NCI-H2107 treated with DMSO at 0.1 percent for 48 hours (cell line): ENCODE measurements at regions not wholly inside any gene's neighbourhood (a gene's known extent, or its start where the extent isn't known, plus 50 kb on each side); places are given as distances from the start of the nearest gene placed in this dataset.
A peak's percentile ranks its signal among the peaks of the same experiment; 100 is the strongest.
"Not testable (repeated sequence)": the region's sequence is repeated elsewhere in the genome, so short reads cannot be mapped to it uniquely, and the experiment has no call there.

Source experiments
- DNase-seq: peaks from one replicate; lab custom pipeline; 2025; ENCODE audit not compliant: unreplicated experiment; lab: John Stamatoyannopoulos, UW

DNA sequence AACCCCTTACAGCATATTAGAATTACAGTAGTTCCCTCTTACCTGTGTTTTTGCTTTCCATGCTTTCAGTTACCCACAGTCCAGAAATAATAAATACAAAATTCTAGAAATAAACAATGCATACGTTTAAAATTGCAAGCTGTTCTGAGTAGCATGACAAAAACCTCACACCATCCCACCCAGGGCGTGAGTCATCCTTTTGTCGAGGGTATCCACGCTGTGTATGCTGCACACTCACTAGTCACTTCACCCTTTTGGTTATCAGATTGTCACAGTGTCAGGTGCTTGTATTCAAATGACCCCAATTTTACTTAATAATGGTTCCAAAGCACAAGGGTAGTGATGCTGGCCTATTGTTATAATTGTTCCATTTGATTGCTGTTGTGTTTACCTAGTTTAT lies 72.5 kb upstream of the P3H2 start:
- DNase-seq = no peak

- DNase-seq = no peak
Measured at GRCh38 chr3:190192739-190193138, 72.0 kb upstream of the P3H2 start.

- DNase-seq = no peak
Measured at GRCh38 chr3:190192087-190192486, 71.4 kb upstream of the P3H2 start.

DNA sequence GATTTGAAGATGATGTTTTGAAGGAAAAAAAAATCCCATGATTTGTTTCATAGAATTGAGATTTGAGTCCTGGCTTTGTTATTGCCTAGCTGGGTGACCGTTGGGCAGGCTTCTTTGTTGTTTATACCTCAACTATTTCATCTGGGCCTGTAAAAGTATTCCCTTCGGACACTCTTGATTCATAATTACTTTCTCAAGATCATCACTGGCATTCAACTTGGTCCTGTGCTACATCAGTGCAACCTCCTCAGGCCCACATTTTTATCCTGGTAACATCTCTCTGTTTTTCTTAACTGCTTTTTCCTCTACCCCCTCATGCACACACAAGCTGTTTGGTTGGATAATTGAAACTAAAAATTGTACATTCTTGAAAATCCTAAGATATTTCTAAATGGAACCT lies 67.5 kb upstream of the P3H2 start:
- DNase-seq = no peak

DNA sequence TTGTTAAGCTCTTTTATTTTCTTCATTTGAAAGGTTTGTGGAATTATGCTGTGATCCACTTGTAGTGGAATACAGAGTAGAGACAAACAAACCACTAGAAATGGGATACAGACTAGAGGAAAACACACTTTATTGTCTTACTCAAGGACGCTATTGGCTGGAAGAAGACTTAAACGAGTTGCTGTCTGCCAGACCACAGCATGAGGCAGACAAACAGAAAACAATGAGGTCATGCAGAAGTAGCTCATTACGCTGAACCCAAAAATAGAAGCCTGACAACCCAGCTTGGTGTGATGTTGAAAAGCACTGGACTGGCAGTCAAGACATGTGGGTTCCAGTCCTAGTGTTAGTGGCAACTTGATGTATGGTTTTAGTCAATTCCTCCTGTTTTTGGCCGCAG lies 62.4 kb upstream of the P3H2 start:
- peak; percentile 66 for DNase-seq

- DNase-seq = no peak
Measured at GRCh38 chr3:190182418-190183043, 61.8 kb upstream of the P3H2 start.

DNA sequence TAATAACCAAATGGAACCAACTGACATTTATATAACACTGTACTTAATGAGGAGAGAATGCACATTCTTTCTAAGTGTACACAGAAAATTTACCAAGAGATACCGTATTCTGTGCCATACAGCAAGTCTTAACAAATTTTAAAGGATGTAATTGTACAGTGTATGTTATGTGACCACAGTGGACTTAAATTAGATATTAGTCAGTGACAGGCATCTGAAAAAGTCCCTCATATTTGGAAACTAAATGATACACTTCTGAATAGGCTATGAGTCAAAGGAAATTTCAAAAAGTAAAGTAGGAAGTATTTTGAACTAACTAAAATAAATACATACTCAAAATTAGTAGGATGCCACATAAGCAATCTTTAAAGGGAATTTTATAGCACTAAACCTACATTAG lies 59.6 kb upstream of the P3H2 start:
- no peak for DNase-seq

DNA sequence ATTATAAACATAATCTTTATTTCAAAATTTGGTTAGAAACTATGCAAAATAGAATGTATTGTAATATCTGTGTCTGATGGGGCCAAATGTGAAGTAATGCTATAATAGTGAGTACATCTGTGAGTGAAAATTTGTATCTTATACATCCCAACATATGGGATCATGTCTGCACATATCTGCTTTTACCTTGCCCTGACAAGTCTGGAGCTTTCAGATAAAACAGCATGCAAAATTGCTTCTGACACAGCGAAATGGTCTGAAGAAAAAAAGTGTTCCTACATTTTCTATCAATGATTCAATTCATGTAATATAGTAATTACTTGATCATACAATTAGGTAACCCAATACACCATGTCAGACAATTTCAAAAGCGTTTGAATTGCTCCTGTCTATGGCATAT lies 58.1 kb upstream of the P3H2 start:
- DNase-seq = no peak

DNA sequence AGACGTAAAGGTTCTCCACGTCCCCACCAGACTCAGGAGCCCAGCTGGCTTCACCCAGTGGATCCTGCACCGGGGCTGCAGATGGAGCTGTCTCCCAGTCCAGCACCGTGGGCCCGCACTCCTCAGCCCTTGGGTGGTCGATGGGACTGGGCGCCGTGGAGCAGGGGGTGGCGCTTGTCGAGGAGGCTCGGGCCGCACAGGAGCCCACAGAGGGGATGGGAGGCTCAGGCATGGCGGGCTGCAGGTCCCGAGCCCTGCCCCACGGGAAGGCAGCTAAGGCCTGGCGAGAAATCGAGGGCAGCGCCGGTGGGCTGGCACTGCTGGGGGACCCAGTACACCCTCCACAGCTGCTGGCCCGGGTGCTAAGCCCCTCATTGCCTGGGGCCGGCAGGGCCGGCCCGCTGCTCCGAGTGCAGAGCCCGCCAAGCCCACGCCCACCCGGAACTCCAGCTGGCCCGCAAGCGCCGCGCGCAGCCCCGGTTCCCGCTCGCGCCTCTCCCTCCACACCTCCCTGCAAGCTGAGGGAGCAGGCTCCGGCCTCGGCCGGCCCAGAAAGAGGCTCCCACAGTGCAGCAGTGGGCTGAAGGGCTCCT lies 56.3 kb upstream of the P3H2 start:
- DNase-seq = not testable (repeated sequence)

DNA sequence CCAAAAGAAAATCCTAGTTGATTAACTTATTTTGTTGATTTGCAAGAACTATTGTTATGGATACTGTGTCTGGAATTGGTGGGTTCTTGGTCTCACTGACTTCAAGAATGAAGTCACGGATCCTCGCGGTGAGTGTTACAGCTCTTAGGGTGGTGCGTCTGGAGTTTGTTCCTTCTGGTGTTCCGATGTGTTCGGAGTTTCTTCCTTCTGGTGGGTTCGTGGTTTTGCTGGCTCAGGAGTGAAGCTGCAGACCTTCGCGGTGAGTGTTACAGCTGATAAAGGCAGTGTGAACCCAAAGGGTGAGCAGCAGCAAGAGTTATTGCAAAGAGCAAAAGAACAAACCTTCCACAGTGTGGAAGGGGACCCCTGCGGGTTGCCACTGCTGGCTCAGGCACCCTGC lies 55.4 kb upstream of the P3H2 start:
- not testable (repeated sequence) for DNase-seq

DNA sequence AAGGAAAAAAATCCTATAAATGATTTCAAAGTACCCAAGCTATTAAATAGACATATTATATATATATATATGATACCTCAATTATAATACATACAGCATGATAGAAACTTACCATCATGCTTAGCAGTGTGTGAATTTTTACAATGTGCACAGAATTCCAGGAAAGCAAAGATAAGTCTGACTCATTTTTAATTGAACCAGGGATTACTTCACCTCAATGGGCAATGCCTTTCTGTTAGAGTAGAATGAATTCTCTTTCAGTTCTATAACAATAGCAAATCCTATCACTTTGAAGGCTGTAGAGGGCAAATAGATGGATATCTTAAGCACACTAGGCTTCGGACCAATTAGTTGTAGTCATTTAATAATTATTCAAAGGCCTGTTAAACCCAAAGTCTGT lies 54.8 kb upstream of the P3H2 start:
- no peak for DNase-seq

- no peak for DNase-seq
Measured at GRCh38 chr3:190174471-190174870, 53.8 kb upstream of the P3H2 start.

DNA sequence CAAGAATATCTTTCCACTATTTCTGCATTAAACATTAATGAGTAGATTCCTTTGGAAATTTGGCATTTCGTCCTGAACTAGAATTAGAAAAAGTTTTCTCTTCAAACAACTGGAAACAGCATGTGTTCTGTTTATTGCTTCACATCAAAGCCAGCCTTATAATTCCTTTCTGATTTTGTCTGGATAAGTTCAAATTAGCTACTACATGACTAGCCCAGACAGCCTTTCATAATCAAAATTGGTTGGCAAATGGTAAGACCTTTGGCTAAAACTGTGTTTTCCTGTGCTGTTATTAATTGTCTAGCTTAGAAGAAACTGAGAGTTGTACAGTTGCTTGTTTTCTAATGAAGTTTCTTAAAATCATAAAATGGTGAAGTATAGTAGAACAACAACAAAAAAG lies 52.7 kb upstream of the P3H2 start:
- DNase-seq = no peak

DNA sequence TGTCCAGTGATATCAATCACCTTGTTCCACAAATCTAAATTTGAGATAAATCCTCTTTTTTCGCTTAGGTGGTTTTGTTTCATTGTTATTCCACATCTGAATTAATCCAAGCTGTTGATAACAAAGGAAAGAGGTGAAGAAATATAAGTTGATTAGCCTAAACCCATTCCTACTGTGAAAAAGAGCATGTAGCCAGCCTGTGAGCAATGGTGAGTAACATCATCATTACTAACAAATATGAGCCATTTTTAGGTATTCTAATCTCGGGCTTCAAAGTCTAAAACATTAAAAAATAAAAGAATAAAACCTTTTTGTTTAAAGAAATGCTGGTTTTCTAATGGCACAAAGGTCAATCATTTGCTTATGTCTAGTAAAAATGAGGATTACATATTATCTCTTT lies 52.1 kb upstream of the P3H2 start:
- DNase-seq = no peak
